ENCODE measurements at regions not wholly inside any gene's neighbourhood (a gene's known extent, or its start where the extent isn't known, plus 50 kb on each side); places are given as distances from the start of the nearest gene placed in this dataset.

- no peak overlapping the region for H3K27ac Mint-ChIP-seq
Measured at GRCh38 chr9:74236857-74237256, 260.3 kb upstream of the RORB start.

GRCh38 chr9:74245866-74246497 lies 251.2 kb upstream of the RORB start:
- DNase-seq (ENCODE audit: low spot score in 2 of 2), result no peak
- Mint-ChIP-seq H3K36me3 (no peaks in the 10 kb centered on the region), H3K27ac (no peak overlapping the region), H3K9me3 (peaks cover 6 to 11% of the 10 kb centered on the region in 2 donors)
- ATAC-seq, result no peak

More at GRCh38 chr9:74236857-74237256, 260.3 kb upstream of the RORB start:
- H3K9me3 Mint-ChIP-seq, result peaks cover 13 to 17% of the 10 kb centered on the region in 2 donors
- H3K36me3 Mint-ChIP-seq, result no peaks in the 10 kb centered on the region
- ATAC-seq, result no peak
- DNase-seq (ENCODE audit: low spot score in 2 of 2), result no peak

GRCh38 chr9:74255489-74255984 lies 241.6 kb upstream of the RORB start:
- H3K27ac Mint-ChIP-seq, result no peak overlapping the region
- ATAC-seq (no peak), DNase-seq (ENCODE audit: low spot score in 2 of 2) (no peak)
- peaks cover 4 to 6% of the 10 kb centered on the region in 2 donors for H3K9me3 Mint-ChIP-seq
- H3K36me3 Mint-ChIP-seq, result no peaks in the 10 kb centered on the region

- Mint-ChIP-seq H3K9me3 (peaks cover 3 to 12% of the 10 kb centered on the region in 2 donors), H3K36me3 (no peaks in the 10 kb centered on the region), H3K27ac (no peak overlapping the region)
- ATAC-seq (no peak), DNase-seq (ENCODE audit: low spot score in 2 of 2) (no peak)
Measured at GRCh38 chr9:74275872-74276508, 221.1 kb upstream of the RORB start.

GRCh38 chr9:74277532-74277931 lies 219.6 kb upstream of the RORB start:
- no peak for DNase-seq (ENCODE audit: low spot score in 2 of 2)
- H3K9me3 Mint-ChIP-seq, result peaks cover 3 to 13% of the 10 kb centered on the region in 2 donors
- H3K36me3 Mint-ChIP-seq, result no peaks in the 10 kb centered on the region
- H3K27ac Mint-ChIP-seq, result no peak overlapping the region
- no peak for ATAC-seq

GRCh38 chr9:74281674-74282073 lies 215.5 kb upstream of the RORB start:
- peaks cover 2 to 13% of the 10 kb centered on the region in 2 donors for H3K9me3 Mint-ChIP-seq
- no peak overlapping the region for H3K27ac Mint-ChIP-seq
- ATAC-seq (no peak), DNase-seq (ENCODE audit: low spot score in 2 of 2) (no peak)
- no peaks in the 10 kb centered on the region for H3K36me3 Mint-ChIP-seq

- Mint-ChIP-seq H3K27ac (no peak overlapping the region), H3K9me3 (peaks cover 8 to 19% of the 10 kb centered on the region in 2 donors), H3K36me3 (no peaks in the 10 kb centered on the region)
- ATAC-seq, result no peak
- DNase-seq (ENCODE audit: low spot score in 2 of 2), result no peak
Measured at GRCh38 chr9:74282526-74283253, 214.4 kb upstream of the RORB start.

GRCh38 chr9:74284581-74285450 lies 212.3 kb upstream of the RORB start:
- DNase-seq (ENCODE audit: low spot score in 2 of 2) (no peak), ATAC-seq (no peak)
- peaks cover 8 to 14% of the 10 kb centered on the region in 2 donors for H3K9me3 Mint-ChIP-seq
- no peak overlapping the region for H3K27ac Mint-ChIP-seq
- no peaks in the 10 kb centered on the region for H3K36me3 Mint-ChIP-seq

GRCh38 chr9:74293479-74293878 lies 203.7 kb upstream of the RORB start:
- Mint-ChIP-seq H3K36me3 (no peaks in the 10 kb centered on the region), H3K9me3 (peaks cover 0 to 4% of the 10 kb centered on the region in 2 donors), H3K27ac (no peak overlapping the region)
- ATAC-seq (no peak), DNase-seq (ENCODE audit: low spot score in 2 of 2) (no peak)

GRCh38 chr9:74303945-74304344 lies 193.2 kb upstream of the RORB start:
- ATAC-seq (no peak), DNase-seq (ENCODE audit: low spot score in 2 of 2) (no peak)
- Mint-ChIP-seq H3K27ac (no peak overlapping the region), H3K36me3 (no peaks in the 10 kb centered on the region), H3K9me3 (peaks cover 0 to 5% of the 10 kb centered on the region in 2 donors)

GRCh38 chr9:74304598-74304997 lies 192.5 kb upstream of the RORB start:
- no peak overlapping the region for H3K27ac Mint-ChIP-seq
- H3K9me3 Mint-ChIP-seq, result peaks cover under 1 to 7% of the 10 kb centered on the region in 2 donors
- H3K36me3 Mint-ChIP-seq, result no peaks in the 10 kb centered on the region
- DNase-seq (ENCODE audit: low spot score in 2 of 2), result no peak
- ATAC-seq, result no peak

GRCh38 chr9:74309654-74310053 lies 187.5 kb upstream of the RORB start:
- no peak for ATAC-seq
- H3K27ac Mint-ChIP-seq, result no peak overlapping the region
- no peak for DNase-seq (ENCODE audit: low spot score in 2 of 2)
- no peaks in the 10 kb centered on the region for H3K36me3 Mint-ChIP-seq
- H3K9me3 Mint-ChIP-seq, result peaks cover 6 to 20% of the 10 kb centered on the region in 2 donors

- Mint-ChIP-seq H3K36me3 (no peaks in the 10 kb centered on the region), H3K9me3 (peaks cover 15 to 25% of the 10 kb centered on the region in 2 donors), H3K27ac (no peak overlapping the region)
- ATAC-seq (no peak), DNase-seq (ENCODE audit: low spot score in 2 of 2) (no peak)
Measured at GRCh38 chr9:74317235-74317634, 179.9 kb upstream of the RORB start.

GRCh38 chr9:74321396-74321795 lies 175.7 kb upstream of the RORB start:
- ATAC-seq, result no peak
- Mint-ChIP-seq H3K27ac (no peak overlapping the region), H3K9me3 (peaks cover 19 to 26% of the 10 kb centered on the region in 2 donors), H3K36me3 (no peaks in the 10 kb centered on the region)
- DNase-seq (ENCODE audit: low spot score in 2 of 2), result no peak

- Mint-ChIP-seq H3K9me3 (peaks cover 17 to 26% of the 10 kb centered on the region in 2 donors), H3K36me3 (no peaks in the 10 kb centered on the region), H3K27ac (no peak overlapping the region)
- ATAC-seq, result no peak
- DNase-seq (ENCODE audit: low spot score in 2 of 2), result no peak
Measured at GRCh38 chr9:74322661-74323314, 174.3 kb upstream of the RORB start.

Measured in activated naive CD4-positive, alpha-beta T cell treated with anti-CD3 and anti-CD28 coated beads, Interleukin-2, amount 50 U/mL, for 72 hours (primary cell).